B cell (primary cell): ENCODE measurements at regions not wholly inside any gene's neighbourhood (a gene's known extent, or its start where the extent isn't known, plus 50 kb on each side); places are given as distances from the start of the nearest gene placed in this dataset.

Experiments
- ATAC-seq: fragments of 200-7000 bp; cut with Tn5 transposase; one replicate; pipeline ENCODE4 v1.10.0; 2021; ENCODE audit warnings: low read depth, mild to moderate bottlenecking, moderate number of reproducible peaks, moderate library complexity
- CTCF ChIA-PET: fragments of 350-600 bp; sonication (Branson Sonifier 250); formaldehyde crosslinking; loops from one replicate; lab custom pipeline; 2021; ENCODE audit warnings: antibody characterized with exemption, inconsistent platforms; lab: Charles Lee
- POLR2A ChIA-PET: fragments of 350-600 bp; sonication (Branson Sonifier 250); formaldehyde crosslinking; loops from one replicate; lab custom pipeline; 2021; ENCODE audit warnings: antibody characterized with exemption; lab: Charles Lee
- DNase-seq: peaks from one replicate; pipeline ENCODE4 v3.0.0; 2013
- H2AFZ ChIP-seq: 2 replicates; pipeline ENCODE4 v1.6.1; 2012; ENCODE audit warnings: mild to moderate bottlenecking, low read depth, low read length; ENCODE audit not compliant: insufficient read depth, poor library complexity, severe bottlenecking
- H3K27ac ChIP-seq, 2 donors: 1 replicate in 1 of 2; 2 replicates in 1 of 2; pipeline ENCODE4 v1.5.1; 2012 to 2013; ENCODE audit warnings: low read length in 2 of 2, mild to moderate bottlenecking in 2 of 2, moderate library complexity in 1 of 2
- H3K27me3 ChIP-seq, 4 experiments: fragments of 200-600 bp in 1 of 4; sonication (generic) in 1 of 4; replicated peaks in 1 of 4; 1 replicate in 2 of 4; 2 replicates in 2 of 4; pipeline versions ENCODE4 v1.6.1 to v1.7.0; 2013 to 2016; ENCODE audit warnings: low read length in 3 of 4, mild to moderate bottlenecking in 2 of 4, mixed read lengths in 1 of 4, moderate library complexity in 1 of 4; ENCODE audit not compliant: insufficient read depth in 4 of 4, control insufficient read depth in 3 of 4; ENCODE audit errors: control extremely low read depth in 1 of 4
- H3K36me3 ChIP-seq, 2 experiments: replicated peaks in 1 of 2; 1 replicate in 1 of 2; 2 replicates in 1 of 2; pipeline versions ENCODE4 v1.6.1 to v1.7.1; 2013; ENCODE audit warnings: low read length in 1 of 2; ENCODE audit not compliant: insufficient read depth in 2 of 2, control insufficient read depth in 1 of 2; ENCODE audit errors: control extremely low read depth in 1 of 2, extremely low read depth in 1 of 2
- H3K4me1 ChIP-seq, 2 donors: fragments of 200-600 bp in 1 of 2; sonication (generic) in 1 of 2; 1 replicate in 1 of 2; 2 replicates in 1 of 2; pipeline versions ENCODE4 v1.5.1 to v1.6.1; 2013 to 2017; ENCODE audit warnings: low read length in 2 of 2; ENCODE audit not compliant: control insufficient read depth in 2 of 2, insufficient read depth in 2 of 2
- H3K4me2 ChIP-seq: replicated peaks from 2 replicates; pipeline ENCODE3; 2012; ENCODE audit warnings: mild to moderate bottlenecking, low read depth, low read length; ENCODE audit not compliant: poor library complexity, severe bottlenecking
- H3K4me3 ChIP-seq, 5 experiments: fragments of 200-600 bp in 1 of 5; sonication (generic) in 1 of 5; 1 replicate in 3 of 5; 2 replicates in 2 of 5; pipeline versions ENCODE4 v1.5.1 to v1.7.0; 2011 to 2016; ENCODE audit warnings: low read length in 4 of 5, mild to moderate bottlenecking in 4 of 5, low read depth in 2 of 5, control low read depth in 1 of 5, moderate library complexity in 1 of 5; ENCODE audit not compliant: insufficient read depth in 1 of 5; ENCODE audit errors: control extremely low read depth in 1 of 5, extremely low read depth in 1 of 5
- H3K79me2 ChIP-seq: fragments of 200-600 bp; sonication (generic); one replicate; pipeline ENCODE4 v1.6.0; 2016; ENCODE audit warnings: low read length; ENCODE audit not compliant: control insufficient read depth, insufficient read depth
- H3K9ac ChIP-seq: fragments of 200-600 bp; sonication (generic); 2 replicates; pipeline ENCODE4 v1.6.1; 2017; ENCODE audit warnings: mild to moderate bottlenecking, low read length, moderate library complexity
- H3K9me3 ChIP-seq, 3 donors: one replicate each; pipeline versions ENCODE4 v1.6.1 to v1.7.1; 2013; ENCODE audit warnings: low read length in 2 of 3; ENCODE audit not compliant: control insufficient read depth in 2 of 3, insufficient read depth in 1 of 3; ENCODE audit errors: control extremely low read depth in 1 of 3
- H4K20me1 ChIP-seq: 2 replicates; pipeline ENCODE4 v1.6.0; 2012; ENCODE audit warnings: mild to moderate bottlenecking, low read length; ENCODE audit not compliant: insufficient read depth, control insufficient read depth, poor library complexity, severe bottlenecking
- H3K27ac Mint-ChIP-seq: one replicate; pipeline ENCODE4 v1.8.0; 2021; ENCODE audit warnings: mixed read lengths
- H3K27me3 Mint-ChIP-seq: one replicate; pipeline ENCODE4 v1.8.0; 2021; ENCODE audit warnings: mixed read lengths
- H3K4me1 Mint-ChIP-seq: one replicate; pipeline ENCODE4 v1.8.0; 2021; ENCODE audit warnings: mixed read lengths
- H3K4me3 Mint-ChIP-seq: one replicate; pipeline ENCODE4 v1.8.0; 2021; ENCODE audit warnings: mixed read lengths
- H3K9me3 Mint-ChIP-seq: one replicate; pipeline ENCODE4 v1.8.0; 2022; ENCODE audit warnings: mixed read lengths; ENCODE audit not compliant: insufficient read depth
- EZH2 ChIP-seq: IDR thresholded peaks from 2 replicates; pipeline ENCODE4 v1.6.1; 2012; ENCODE audit warnings: borderline replicate concordance, low read depth, mild to moderate bottlenecking, moderate library complexity, low read length; ENCODE audit not compliant: insufficient read depth, poor library complexity, severe bottlenecking
- WGBS: methylation state at CpG from one replicate; pipeline ENCODE4 v1.1.5; 2013; ENCODE audit warnings: missing lambda C conversion rate; ENCODE audit not compliant: insufficient coverage; 5-methylcytosine and 5-hydroxymethylcytosine counted together
- intact Hi-C: fragments of 100-400 bp; cut with micrococcal nuclease; formaldehyde crosslinking; loops from one replicate; pipeline ENCODE4 v1.10.0; 2022
- TF ChIP-seq, protein P1 (sequence below): fragments of 200-600 bp; IDR thresholded peaks from one replicate; pipeline ENCODE4 v1.8.0; 2022; ENCODE audit warnings: antibody characterized with exemption, mild to moderate bottlenecking

GRCh38 chr7:67602246-67602887, 605.7 kb downstream of the TYW1 start:
- H2AFZ ChIP-seq, result no peak overlapping the region
- H3K27ac ChIP-seq, result no peak overlapping the region
- H3K36me3 ChIP-seq, result no peaks in the 10 kb centered on the region
- no peaks in the 10 kb centered on the region for H3K27me3 Mint-ChIP-seq
- H3K9ac ChIP-seq, result no peak overlapping the region
- intact Hi-C loops, result no loop called here
- H3K4me1 Mint-ChIP-seq, result no peaks in the 10 kb centered on the region
- H3K4me3 ChIP-seq, result no peak overlapping the region
- DNase-seq (no peak), ATAC-seq (no peak)
- no peaks in the 10 kb centered on the region for H3K9me3 Mint-ChIP-seq
- ChIA-PET CTCF (no interaction called here), POLR2A (no interaction called here)
- 68% methylated on average over 5 of the region's 12 CpGs for WGBS
- H3K9me3 ChIP-seq, result peaks cover 0 to 18% (median 5%) of the 10 kb centered on the region in 3 donors
- H4K20me1 ChIP-seq, result no peaks in the 10 kb centered on the region
- no peak for TF ChIP-seq EZH2
- TF ChIP-seq, protein P1, sequence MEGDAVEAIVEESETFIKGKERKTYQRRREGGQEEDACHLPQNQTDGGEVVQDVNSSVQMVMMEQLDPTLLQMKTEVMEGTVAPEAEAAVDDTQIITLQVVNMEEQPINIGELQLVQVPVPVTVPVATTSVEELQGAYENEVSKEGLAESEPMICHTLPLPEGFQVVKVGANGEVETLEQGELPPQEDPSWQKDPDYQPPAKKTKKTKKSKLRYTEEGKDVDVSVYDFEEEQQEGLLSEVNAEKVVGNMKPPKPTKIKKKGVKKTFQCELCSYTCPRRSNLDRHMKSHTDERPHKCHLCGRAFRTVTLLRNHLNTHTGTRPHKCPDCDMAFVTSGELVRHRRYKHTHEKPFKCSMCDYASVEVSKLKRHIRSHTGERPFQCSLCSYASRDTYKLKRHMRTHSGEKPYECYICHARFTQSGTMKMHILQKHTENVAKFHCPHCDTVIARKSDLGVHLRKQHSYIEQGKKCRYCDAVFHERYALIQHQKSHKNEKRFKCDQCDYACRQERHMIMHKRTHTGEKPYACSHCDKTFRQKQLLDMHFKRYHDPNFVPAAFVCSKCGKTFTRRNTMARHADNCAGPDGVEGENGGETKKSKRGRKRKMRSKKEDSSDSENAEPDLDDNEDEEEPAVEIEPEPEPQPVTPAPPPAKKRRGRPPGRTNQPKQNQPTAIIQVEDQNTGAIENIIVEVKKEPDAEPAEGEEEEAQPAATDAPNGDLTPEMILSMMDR, result no peak
- no peaks in the 10 kb centered on the region for H3K4me1 ChIP-seq
- H3K4me2 ChIP-seq, result no peak overlapping the region
- no peak overlapping the region for H3K4me3 Mint-ChIP-seq
- H3K27me3 ChIP-seq, result no peaks in the 10 kb centered on the region
- H3K27ac Mint-ChIP-seq, result no peak overlapping the region
- no peaks in the 10 kb centered on the region for H3K79me2 ChIP-seq

DNA sequence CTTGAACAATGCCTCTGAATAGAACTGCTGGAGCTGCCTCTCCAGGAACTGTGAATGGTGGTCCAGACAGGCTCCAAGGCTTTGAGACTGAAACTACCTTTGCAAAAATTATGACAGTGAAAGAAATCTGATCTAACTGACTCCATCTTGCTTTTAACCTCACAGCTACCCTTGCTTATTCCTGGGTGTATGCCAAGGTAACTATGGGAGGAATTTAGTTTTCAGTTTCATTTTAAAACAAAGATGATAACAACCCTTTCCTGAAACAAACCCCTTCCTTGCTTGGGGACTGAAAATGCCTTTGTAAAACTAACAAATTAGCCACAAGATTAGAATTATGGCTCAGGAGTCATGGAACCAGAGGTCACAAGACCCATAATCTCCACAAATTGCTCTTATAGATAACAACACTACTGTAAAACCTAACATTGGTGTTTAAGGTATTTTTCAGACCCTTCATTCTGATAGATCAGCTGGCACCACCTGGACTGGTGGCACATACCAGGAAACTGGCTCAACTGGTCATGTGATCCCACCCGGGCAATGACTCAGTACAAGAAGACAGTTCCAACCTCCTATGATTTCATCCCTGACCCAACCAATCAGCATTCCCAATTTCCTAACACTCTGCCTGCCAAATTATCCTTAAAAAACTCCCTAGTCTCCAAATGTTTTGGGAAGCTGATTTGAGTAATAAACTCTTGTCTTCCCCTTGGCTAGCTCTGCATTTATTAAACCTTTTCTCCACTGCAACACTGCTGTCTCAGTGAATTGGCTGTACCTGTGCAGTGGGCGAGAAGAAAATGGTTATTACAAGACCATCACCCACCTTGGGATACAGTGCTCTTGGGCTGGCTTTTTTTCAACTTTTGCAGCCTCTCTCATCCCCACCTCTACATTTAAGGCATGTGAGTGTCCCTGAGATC, 608.1 kb downstream of the TYW1 start:
- H3K36me3 ChIP-seq, result no peaks in the 10 kb centered on the region
- no peaks in the 10 kb centered on the region for H3K79me2 ChIP-seq
- no peak overlapping the region for H2AFZ ChIP-seq
- 100% methylated on average over 1 of the region's 2 CpGs for WGBS
- H3K4me3 ChIP-seq, result no peak overlapping the region
- DNase-seq, result no peak
- no peak overlapping the region for H3K9ac ChIP-seq
- H3K27me3 Mint-ChIP-seq, result no peaks in the 10 kb centered on the region
- no peaks in the 10 kb centered on the region for H3K4me1 Mint-ChIP-seq
- no peak overlapping the region for H3K27ac Mint-ChIP-seq
- H3K9me3 Mint-ChIP-seq, result no peaks in the 10 kb centered on the region
- H3K27me3 ChIP-seq, result no peaks in the 10 kb centered on the region
- TF ChIP-seq EZH2, result no peak
- TF ChIP-seq, protein P1, result no peak
- POLR2A ChIA-PET, result no interaction called here
- H3K27ac ChIP-seq, result no peak overlapping the region
- no peak overlapping the region for H3K4me3 Mint-ChIP-seq
- intact Hi-C loops, result no loop called here
- no peaks in the 10 kb centered on the region for H4K20me1 ChIP-seq
- H3K4me1 ChIP-seq, result no peaks in the 10 kb centered on the region
- H3K9me3 ChIP-seq, result peaks cover 0 to 18% (median 5%) of the 10 kb centered on the region in 3 donors
- CTCF ChIA-PET, result no interaction called here
- ATAC-seq, result no peak
- H3K4me2 ChIP-seq, result no peak overlapping the region
